ENCODE measurements at regions not wholly inside any gene's neighbourhood (a gene's known extent, or its start where the extent isn't known, plus 50 kb on each side); places are given as distances from the start of the nearest gene placed in this dataset.

DNA sequence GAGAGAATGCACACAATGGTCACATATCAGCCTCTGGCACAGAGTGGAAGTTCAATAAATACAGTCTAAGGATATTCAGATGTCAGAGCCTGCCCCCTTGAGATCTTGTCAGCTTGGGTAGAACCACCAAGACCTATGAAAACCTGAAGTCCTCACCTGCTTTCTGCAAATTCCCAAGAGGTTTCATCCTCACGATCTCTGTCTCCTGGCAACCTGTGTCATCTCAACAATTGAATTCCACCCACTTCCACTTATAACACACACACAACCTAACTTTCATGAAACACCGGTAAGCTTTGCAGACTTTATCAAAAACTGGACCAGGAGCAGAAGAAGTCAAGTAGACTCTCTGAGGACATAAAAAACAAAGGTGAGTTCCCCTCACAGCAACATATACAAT, 151.6 kb upstream of the SLC30A5 start:
- DNase-seq (ENCODE audit: low read depth), result no peak

DNA sequence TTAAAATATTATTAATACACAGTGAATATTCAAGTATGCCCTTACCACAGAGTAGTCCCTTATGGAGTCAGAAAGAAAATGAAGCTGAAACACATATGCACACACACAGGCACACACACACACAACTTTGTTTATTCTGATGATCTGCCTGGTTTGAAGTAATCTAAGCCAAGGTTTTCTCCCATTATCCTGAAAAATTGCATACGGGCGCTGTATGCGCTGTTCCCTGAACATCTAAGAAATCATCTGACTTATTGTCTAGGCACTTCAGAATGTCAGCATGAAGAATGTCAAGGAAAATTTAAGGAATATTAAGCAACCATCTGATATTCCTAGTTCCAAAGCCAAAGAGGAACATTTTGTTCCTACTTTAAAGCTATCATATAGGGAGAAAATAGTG, 147.1 kb upstream of the SLC30A5 start:
- DNase-seq (ENCODE audit: low read depth), result no peak

GRCh38 chr5:68947986-68948385, 145.8 kb upstream of the SLC30A5 start:
- DNase-seq (ENCODE audit: low read depth), result no peak

GRCh38 chr5:68949256-68949655, 144.6 kb upstream of the SLC30A5 start:
- DNase-seq (ENCODE audit: low read depth), result no peak

GRCh38 chr5:68949711-68950110, 144.1 kb upstream of the SLC30A5 start:
- no peak for DNase-seq (ENCODE audit: low read depth)

DNA sequence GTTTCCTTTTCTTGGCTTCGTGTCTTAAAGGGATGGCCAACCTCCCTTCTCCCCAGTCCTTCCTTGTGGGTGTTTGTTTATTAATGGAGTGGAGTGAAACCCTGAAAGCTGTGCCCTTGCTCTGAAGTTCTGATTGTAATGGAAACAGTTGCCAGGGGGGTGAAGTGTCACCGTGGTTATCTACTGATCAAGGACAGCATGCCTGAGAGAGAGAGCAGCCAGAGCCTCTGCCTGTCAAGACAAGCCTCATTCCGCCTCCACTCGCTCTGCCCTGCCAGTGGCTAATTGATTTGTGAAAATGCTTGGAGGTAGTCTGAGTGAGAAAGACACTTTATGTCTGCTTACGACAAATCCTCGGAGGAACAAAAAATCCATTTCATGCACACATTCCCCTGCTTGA, 143.7 kb upstream of the SLC30A5 start:
- DNase-seq (ENCODE audit: low read depth), result no peak

DNA sequence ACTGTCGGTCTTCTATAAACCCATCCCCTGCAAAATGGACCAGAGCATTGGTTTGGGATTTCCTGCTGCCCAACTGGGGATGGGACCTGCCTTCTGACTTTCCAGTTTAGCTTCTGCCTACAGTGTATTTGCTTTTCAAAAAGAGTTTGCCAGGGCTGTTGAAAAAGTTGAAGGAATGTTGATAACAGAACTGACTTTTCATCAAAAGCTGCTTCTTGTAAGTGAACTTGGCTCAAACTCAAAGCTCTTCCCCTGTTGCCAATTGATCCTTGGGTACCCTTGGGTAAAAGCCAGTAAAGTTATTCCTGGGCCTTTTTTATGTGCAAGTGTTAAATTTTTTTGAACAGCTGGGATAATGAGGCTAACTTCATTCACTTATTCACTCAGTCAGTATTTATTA, 142.9 kb upstream of the SLC30A5 start:
- DNase-seq (ENCODE audit: low read depth), result no peak

GRCh38 chr5:68953231-68953874, 140.5 kb upstream of the SLC30A5 start:
- DNase-seq (ENCODE audit: low read depth), result no peak

GRCh38 chr5:68953875-68954617, 139.8 kb upstream of the SLC30A5 start:
- DNase-seq (ENCODE audit: low read depth), result no peak

DNA sequence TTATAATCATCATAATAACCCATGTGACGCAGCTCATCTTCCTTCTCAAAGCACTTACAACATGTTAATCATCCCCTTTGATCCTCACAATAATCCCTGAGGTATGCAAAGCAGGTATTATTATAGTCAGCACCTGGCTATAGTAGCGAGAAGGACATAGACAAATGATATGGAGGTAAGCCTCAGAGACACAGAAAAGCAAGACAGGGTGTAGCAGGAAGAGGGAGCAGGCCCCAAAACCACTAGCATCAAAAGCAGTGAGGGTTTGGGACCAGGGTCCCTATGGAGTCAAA, 139.2 kb upstream of the SLC30A5 start:
- DNase-seq (ENCODE audit: low read depth), result no peak

DNA sequence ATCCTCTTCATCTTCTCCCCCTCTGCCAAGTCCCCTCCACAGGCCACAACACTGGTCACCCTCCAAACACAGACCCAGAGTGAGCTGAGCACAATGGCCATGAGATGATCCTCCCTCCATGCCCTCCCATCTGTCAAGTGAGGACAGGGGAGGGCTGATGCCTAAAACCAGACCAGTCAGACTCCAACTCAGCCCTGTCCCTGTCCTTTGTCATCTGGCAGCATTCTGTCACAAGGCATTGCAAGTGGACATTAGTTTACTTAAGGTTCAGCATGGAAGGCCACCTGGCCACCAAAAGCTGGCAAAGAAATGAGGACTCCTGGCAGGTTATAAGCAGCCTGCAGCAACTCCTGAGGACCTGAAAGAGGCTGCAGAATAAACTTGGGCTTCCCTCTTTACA, 136.2 kb upstream of the SLC30A5 start:
- no peak for DNase-seq (ENCODE audit: low read depth)

- no peak for DNase-seq (ENCODE audit: low read depth)
Observed at GRCh38 chr5:68958428-68958827, 135.4 kb upstream of the SLC30A5 start.

DNA sequence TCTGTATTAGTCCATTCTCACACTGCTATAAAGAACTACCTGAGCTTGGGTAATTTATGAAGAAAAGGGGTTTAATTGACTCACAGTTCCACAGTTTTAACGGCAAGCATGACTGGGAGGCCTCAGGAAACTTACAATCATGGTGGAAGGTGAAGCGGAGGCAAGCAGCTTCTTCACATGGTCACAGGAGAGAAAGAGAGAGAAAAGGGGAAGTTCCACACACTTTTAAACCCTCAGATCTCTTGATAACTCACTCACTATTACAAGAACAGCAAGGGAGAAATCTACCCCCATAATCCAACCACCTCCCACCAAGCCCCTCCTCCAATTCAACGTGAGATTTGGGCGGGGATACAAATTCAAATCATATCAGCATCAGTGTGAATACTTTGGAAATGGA, 133.4 kb upstream of the SLC30A5 start:
- no peak for DNase-seq (ENCODE audit: low read depth)

DNA sequence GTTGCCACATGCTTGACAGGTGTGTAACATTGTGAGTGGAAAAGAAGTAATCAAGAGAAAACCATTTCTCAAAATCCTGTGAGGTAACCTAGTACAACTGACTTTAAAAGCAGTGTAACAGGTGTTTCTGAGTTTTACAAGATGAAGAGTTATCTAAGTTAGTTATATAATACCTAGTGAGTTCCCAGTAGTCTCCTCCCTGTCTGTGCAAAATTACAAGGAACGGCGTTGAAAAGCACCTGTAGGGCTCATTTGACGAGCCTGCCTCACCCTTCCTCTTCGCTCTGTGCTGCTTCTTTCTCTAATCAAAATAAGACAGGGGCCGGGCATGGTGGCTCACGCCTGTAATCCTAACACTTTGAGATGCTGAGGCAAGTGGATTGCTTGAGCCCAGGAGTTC, 132.9 kb upstream of the SLC30A5 start:
- DNase-seq (ENCODE audit: low read depth), result no peak

GRCh38 chr5:68961762-68962161, 132.1 kb upstream of the SLC30A5 start:
- DNase-seq (ENCODE audit: low read depth), result no peak

DNA sequence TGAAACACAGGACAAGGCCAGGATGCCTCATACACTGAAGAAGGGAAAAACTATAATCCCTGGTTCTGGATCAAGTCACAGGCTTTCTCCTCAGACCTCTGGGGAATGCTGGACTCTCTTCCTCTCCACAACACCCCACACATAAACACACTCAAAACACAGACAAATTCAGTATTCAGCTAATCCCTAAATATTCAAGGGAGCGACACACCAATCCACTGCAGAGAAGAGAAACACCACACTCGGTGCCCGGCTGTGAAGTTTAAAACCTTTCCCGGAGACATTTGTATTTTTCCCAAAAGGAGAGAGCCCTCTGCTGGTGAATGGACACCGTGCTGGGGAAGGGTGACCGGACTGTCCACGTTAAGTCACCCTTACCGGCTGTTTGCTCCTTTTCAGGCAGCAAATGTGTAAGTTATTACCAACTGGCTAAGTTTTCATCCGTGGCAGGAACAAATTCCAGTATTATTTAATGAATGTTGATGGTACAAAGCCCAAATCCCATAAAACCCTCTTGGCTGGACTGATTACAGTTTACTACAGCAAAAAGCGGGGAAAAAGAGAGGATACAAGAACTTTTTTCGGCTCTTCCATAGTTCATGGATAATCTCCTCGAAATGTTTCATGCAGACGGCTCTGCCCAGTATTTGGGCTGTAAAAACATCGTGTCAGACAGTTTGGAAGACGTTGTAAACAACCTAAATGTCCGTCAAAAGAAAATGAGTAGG, 130.9 kb upstream of the SLC30A5 start:
- no peak for DNase-seq (ENCODE audit: low read depth)

DNA sequence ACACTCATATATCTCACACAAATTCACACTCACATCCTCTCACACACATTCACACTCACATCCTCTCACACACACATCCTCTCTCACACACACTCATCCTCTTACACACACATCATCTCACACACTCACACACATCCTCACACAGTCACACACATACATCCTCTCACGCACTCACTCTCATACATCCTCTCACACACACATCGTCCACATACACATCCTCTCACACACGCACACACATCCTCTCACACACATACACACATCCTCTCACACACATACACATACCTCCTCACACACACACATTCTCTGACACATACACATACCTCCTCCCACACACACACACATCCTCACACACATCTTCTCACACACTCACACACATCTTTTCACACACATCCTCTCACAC, 129.1 kb upstream of the SLC30A5 start:
- no peak for DNase-seq (ENCODE audit: low read depth)

DNA sequence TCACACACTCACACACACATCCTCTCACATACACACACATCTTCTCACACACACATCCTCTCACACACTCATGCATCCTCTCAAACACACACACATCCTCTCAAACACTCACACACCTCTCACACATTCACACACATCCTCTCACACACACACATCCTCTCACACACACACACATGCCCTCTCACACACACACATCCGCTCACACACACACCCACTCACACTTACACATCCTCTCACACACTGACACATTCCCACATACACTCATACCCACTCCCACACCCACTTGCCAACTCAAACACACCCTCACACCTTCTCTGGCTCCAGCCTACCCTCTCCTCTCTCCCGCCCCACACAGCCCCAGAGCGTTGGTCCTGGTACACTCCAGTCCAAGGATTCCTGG, 127.9 kb upstream of the SLC30A5 start:
- DNase-seq (ENCODE audit: low read depth), result no peak

DNA sequence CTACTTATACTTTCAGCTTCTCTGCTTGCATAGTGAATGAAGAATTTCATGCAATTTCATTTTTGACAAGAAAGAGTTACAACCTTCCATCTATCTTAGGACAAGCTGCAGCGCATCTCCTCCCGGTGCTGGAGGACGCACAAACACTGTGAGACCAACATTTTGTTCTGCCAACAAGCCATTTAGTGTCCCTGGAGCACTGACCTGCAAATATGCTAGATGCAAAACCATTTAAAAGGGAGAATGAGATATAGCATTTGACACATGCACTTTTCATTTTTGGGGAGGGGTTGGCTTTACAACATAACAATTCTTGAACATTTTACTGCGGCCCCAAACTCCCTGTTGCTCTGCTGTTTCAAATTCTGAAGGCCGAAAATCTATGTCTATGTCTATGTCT, 127.2 kb upstream of the SLC30A5 start:
- no peak for DNase-seq (ENCODE audit: low read depth)

- no peak for DNase-seq (ENCODE audit: low read depth)
Observed at GRCh38 chr5:68968429-68968828, 125.4 kb upstream of the SLC30A5 start.

- no peak for DNase-seq (ENCODE audit: low read depth)
Observed at GRCh38 chr5:68970617-68971016, 123.2 kb upstream of the SLC30A5 start.

GRCh38 chr5:68973696-68974095, 120.1 kb upstream of the SLC30A5 start:
- DNase-seq (ENCODE audit: low read depth), result no peak

GRCh38 chr5:68983043-68983442, 110.8 kb upstream of the SLC30A5 start:
- DNase-seq (ENCODE audit: low read depth), result no peak

GRCh38 chr5:68983959-68984358, 109.9 kb upstream of the SLC30A5 start:
- DNase-seq (ENCODE audit: low read depth), result no peak
